HL-60 (cell line): ENCODE measurements at regions not wholly inside any gene's neighbourhood (a gene's known extent, or its start where the extent isn't known, plus 50 kb on each side); places are given as distances from the start of the nearest gene placed in this dataset.

Experiments used
- DNase-seq, 2 experiments: peaks; one replicate each; pipeline ENCODE4 v3.0.0-alpha.2; 2010 to 2020; ENCODE audit warnings: low read depth in 1 of 2, low spot score in 1 of 2
- H3K27ac ChIP-seq: fragments of 250-450 bp; sonication (Bioruptor Pico); replicated peaks from 2 replicates; pipeline ENCODE4 v1.5.1; 2020; ENCODE audit warnings: mild to moderate bottlenecking, moderate library complexity
- H3K27me3 ChIP-seq: fragments of 250-450 bp; sonication (Bioruptor Pico); 2 replicates; pipeline ENCODE4 v1.5.1; 2021; ENCODE audit warnings: mild to moderate bottlenecking, moderate library complexity; ENCODE audit not compliant: insufficient read depth, poor library complexity, severe bottlenecking
- H3K4me3 ChIP-seq: replicated peaks from 2 replicates; pipeline ENCODE4 v1.5.1; 2011; ENCODE audit warnings: mild to moderate bottlenecking, control low read depth, low read length; ENCODE audit not compliant: insufficient read depth
- CTCF ChIP-seq: IDR thresholded peaks from one replicate; pipeline ENCODE4 v1.5.1; 2011; ENCODE audit warnings: low read length, control low read depth, inconsistent platforms; ENCODE audit not compliant: insufficient read depth
- GABPA ChIP-seq: IDR thresholded peaks from 2 replicates; pipeline ENCODE4 v1.6.1; 2012; ENCODE audit warnings: low read depth
- POLR2AphosphoS5 ChIP-seq: IDR thresholded peaks from 2 replicates; pipeline ENCODE4 v1.6.1; 2012; ENCODE audit warnings: low read depth
- REST ChIP-seq: IDR thresholded peaks from 2 replicates; pipeline ENCODE4 v1.6.1; 2012; ENCODE audit warnings: low read depth; ENCODE audit not compliant: insufficient replicate concordance
- SPI1 ChIP-seq: IDR thresholded peaks from 2 replicates; pipeline ENCODE4 v1.6.1; 2012; ENCODE audit warnings: low read depth, mild to moderate bottlenecking, borderline replicate concordance

- Histone ChIP-seq H3K27me3 (no peaks in the 10 kb centered on the region), H3K27ac (no peak overlapping the region), H3K4me3 (no peak overlapping the region)
- TF ChIP-seq POLR2AphosphoS5 (no peak), CTCF (no peak), SPI1 (no peak), REST (no peak), GABPA (no peak)
- DNase-seq: no peak
Measured at GRCh38 chr17:15117239-15117638, 147.9 kb downstream of the PMP22 start.

GRCh38 chr17:15112846-15113617 is 152.1 kb downstream of the PMP22 start:
- DNase-seq: no peak
- no peaks in the 10 kb centered on the region for H3K27me3 ChIP-seq
- TF ChIP-seq GABPA: no peak
- TF ChIP-seq POLR2AphosphoS5: no peak
- TF ChIP-seq SPI1: no peak
- TF ChIP-seq CTCF: no peak
- no peak for TF ChIP-seq REST

GRCh38 chr17:15109608-15110007 is 155.5 kb downstream of the PMP22 start:
- Histone ChIP-seq H3K27ac (no peak overlapping the region), H3K4me3 (no peak overlapping the region), H3K27me3 (no peaks in the 10 kb centered on the region)
- TF ChIP-seq GABPA (no peak), REST (no peak), SPI1 (no peak), CTCF (no peak), POLR2AphosphoS5 (no peak)
- DNase-seq: no peak

More at GRCh38 chr17:15112846-15113617, 152.1 kb downstream of the PMP22 start:
- no peak overlapping the region for H3K4me3 ChIP-seq
- H3K27ac ChIP-seq: no peak overlapping the region
